ENCODE measurements at regions not wholly inside any gene's neighbourhood (a gene's known extent, or its start where the extent isn't known, plus 50 kb on each side); places are given as distances from the start of the nearest gene placed in this dataset.

GRCh38 chr3:96428097-96428496, 386.3 kb upstream of the EPHA6 start (continued):
- TF ChIP-seq REST (IDR thresholded peaks at IDR 0.05; ENCODE audit: unreplicated experiment) = no peak
- TF ChIP-seq ETS1 (IDR thresholded peaks at IDR 0.05) = no peak
- no peak for TF ChIP-seq ZNF114 (CRISPR knock-in tag; IDR thresholded peaks at IDR 0.05)
- TF ChIP-seq NANOG (IDR thresholded peaks at IDR 0.05; ENCODE audit: borderline replicate concordance) = no peak
- TF ChIP-seq CTCF (conservative IDR thresholded peaks at IDR 0.05; ENCODE audit: low read depth in 2 of 2) = no peak
- TF ChIP-seq ZNF331 (CRISPR knock-in tag; IDR thresholded peaks at IDR 0.05; ENCODE audit: low read depth) = no peak
- no peak for TF ChIP-seq EZH2 (IDR thresholded peaks at IDR 0.05; ENCODE audit: low read depth, unreplicated experiment)
- TF ChIP-seq POLR2AphosphoS5 (IDR thresholded peaks at IDR 0.05; ENCODE audit: low read depth) = no peak
- no peak for TF ChIP-seq STAT1 (IDR thresholded peaks at IDR 0.05; ENCODE audit: unreplicated experiment)

- Mint-ChIP-seq H3K9me3 (no peaks in the 10 kb centered on the region), H3K36me3 (ENCODE audit: low read depth) (no peaks in the 10 kb centered on the region), H3K27ac (no peak overlapping the region), H3K27me3 (ENCODE audit: insufficient read depth, low read depth, poor library complexity) (no peaks in the 10 kb centered on the region), H3K4me3 (no peak overlapping the region), H3K4me1 (no peaks in the 10 kb centered on the region)
- Histone ChIP-seq H2AFZ (no peak overlapping the region), H3K79me2 (replicated peaks; ENCODE audit: insufficient read depth) (no peaks in the 10 kb centered on the region), H4K20me1 (replicated peaks; ENCODE audit: insufficient read depth) (no peaks in the 10 kb centered on the region), H3K4me2 (no peak overlapping the region), H3K27me3 (ENCODE audit: insufficient read depth) (no peaks in the 10 kb centered on the region), H3F3A (replicated peaks; ENCODE audit: low read depth) (no peaks in the 10 kb centered on the region), H3K36me3 (ENCODE audit: insufficient read depth) (no peaks in the 10 kb centered on the region), H3K4me1 (ENCODE audit: insufficient read depth) (no peaks in the 10 kb centered on the region), H3K4me3 (no peak overlapping the region), H3K27ac (ENCODE audit: low read depth) (no peak overlapping the region), H3K9me2 (ENCODE audit: insufficient read depth) (peaks cover 5% of the 10 kb centered on the region)
- ATAC-seq (no peak), DNase-seq (ENCODE audit: low spot score) (no peak)
- TF ChIP-seq POLR2AphosphoS5 (IDR thresholded peaks at IDR 0.05; ENCODE audit: low read depth) = no peak
- no peak for TF ChIP-seq NANOG (IDR thresholded peaks at IDR 0.05; ENCODE audit: borderline replicate concordance)
- TF ChIP-seq ZNF114 (CRISPR knock-in tag; IDR thresholded peaks at IDR 0.05) = no peak
- no peak for TF ChIP-seq STAT1 (IDR thresholded peaks at IDR 0.05; ENCODE audit: unreplicated experiment)
- TF ChIP-seq CREB1 (CRISPR knock-in tag; IDR thresholded peaks at IDR 0.05; ENCODE audit: low read depth) = no peak
- TF ChIP-seq EZH2 (IDR thresholded peaks at IDR 0.05; ENCODE audit: low read depth, unreplicated experiment) = no peak
- TF ChIP-seq ETS1 (IDR thresholded peaks at IDR 0.05) = no peak
These were observed 384.3 kb upstream of the EPHA6 start for GRCh38 chr3:96430079-96430478.
